Skeletal muscle satellite cell (primary cell): ENCODE measurements at regions not wholly inside any gene's neighbourhood (a gene's known extent, or its start where the extent isn't known, plus 50 kb on each side); places are given as distances from the start of the nearest gene placed in this dataset.

Source experiments
- H3K27me3 ChIP-seq: 2 replicates; pipeline ENCODE4 v1.7.0; 2013; ENCODE audit warnings: low read length; ENCODE audit not compliant: control insufficient read depth, insufficient read depth
- H3K36me3 ChIP-seq: 2 replicates; pipeline ENCODE4 v1.7.0; 2013; ENCODE audit warnings: mild to moderate bottlenecking, control low read depth, low read length; ENCODE audit not compliant: insufficient read depth
- H3K4me1 ChIP-seq: 2 replicates; pipeline ENCODE4 v1.7.0; 2013; ENCODE audit warnings: low read length; ENCODE audit not compliant: control insufficient read depth, insufficient read depth
- H3K4me2 ChIP-seq: 2 replicates; pipeline ENCODE4 v1.7.0; 2013; ENCODE audit warnings: mild to moderate bottlenecking, low read length
- H3K4me3 ChIP-seq: 2 replicates; pipeline ENCODE4 v1.7.0; 2013; ENCODE audit warnings: low read length
- H3K9ac ChIP-seq: 2 replicates; pipeline ENCODE4 v1.7.0; 2013; ENCODE audit warnings: mild to moderate bottlenecking, low read depth, low read length, moderate library complexity
- H3K9me3 ChIP-seq: replicated peaks from 2 replicates; pipeline ENCODE4 v1.7.0; 2013; ENCODE audit warnings: mild to moderate bottlenecking, control low read depth, low read length

DNA sequence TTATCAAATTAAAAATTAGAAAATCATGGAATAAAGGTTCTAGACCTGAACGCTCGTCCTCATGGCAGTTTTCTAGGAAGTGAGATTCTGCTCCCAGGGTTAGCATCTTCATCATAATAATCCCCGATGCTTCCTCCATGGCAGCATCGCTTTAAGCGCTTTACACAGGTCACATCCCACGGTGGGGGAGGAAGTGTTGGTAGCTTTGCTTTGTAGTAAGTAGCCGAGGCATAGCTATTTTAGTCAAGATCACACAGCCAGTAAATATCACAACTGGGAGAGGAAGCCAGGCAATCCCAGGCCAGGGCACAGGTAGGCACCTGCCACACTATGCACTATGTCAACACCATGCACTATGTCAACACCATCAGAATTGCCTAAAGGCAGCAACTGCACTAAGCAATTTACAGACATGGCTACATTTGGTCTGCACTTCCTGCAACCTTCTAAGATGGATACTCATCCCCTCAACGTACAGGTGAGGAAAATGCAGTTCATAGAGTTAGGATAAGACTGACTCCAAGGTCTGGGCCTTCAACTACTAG lies 205.5 kb downstream of the FBXO15 start:
- H3K36me3 ChIP-seq = no peaks in the 10 kb centered on the region
- no peak overlapping the region for H3K4me2 ChIP-seq
- peaks cover 19% of the 10 kb centered on the region for H3K9me3 ChIP-seq
- no peaks in the 10 kb centered on the region for H3K27me3 ChIP-seq
- no peak overlapping the region for H3K9ac ChIP-seq
- no peak overlapping the region for H3K4me3 ChIP-seq
- H3K4me1 ChIP-seq = no peaks in the 10 kb centered on the region

DNA sequence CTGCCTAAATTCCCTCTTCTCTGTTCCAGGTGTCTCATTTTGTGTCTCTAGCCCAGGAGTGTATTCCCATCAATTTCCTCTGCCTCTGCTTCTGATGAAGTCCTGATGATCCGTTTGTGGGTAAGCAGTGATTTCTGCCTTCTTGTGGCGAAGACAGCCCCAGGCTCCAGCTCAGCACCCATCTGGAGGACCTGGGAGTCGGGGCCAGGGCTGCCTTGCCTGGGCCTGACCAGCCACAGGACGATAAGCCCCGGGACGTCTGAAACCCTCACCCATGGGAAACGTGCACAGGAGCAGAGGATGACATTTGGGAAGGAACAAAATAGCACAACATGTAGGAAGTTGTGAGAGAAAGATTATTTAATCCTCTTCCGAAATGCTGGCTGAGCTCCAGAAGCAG lies 206.9 kb downstream of the FBXO15 start:
- Histone ChIP-seq H3K36me3 (no peaks in the 10 kb centered on the region), H3K9ac (no peak overlapping the region), H3K27me3 (no peaks in the 10 kb centered on the region), H3K9me3 (peaks cover 19% of the 10 kb centered on the region), H3K4me3 (no peak overlapping the region), H3K4me2 (no peak overlapping the region), H3K4me1 (no peaks in the 10 kb centered on the region)

DNA sequence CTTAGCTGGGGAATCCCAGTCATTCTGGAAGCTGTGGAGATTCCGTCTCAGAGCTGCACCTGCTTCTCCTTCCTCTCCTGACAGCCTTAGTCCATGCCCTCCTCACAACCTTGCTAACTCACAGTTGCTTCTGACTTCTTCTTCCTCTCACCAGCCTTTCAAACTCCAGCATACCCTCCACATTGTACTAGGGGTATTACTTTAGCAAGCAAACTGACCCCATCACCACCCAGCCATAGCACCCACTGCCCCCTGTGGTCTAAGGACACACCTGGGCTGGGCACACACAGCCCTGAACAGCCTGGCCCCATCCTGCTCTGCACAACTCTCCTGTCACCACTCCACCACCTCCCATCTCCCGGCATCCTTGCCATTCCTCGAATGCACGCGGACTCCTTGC lies 208.2 kb downstream of the FBXO15 start:
- H3K36me3 ChIP-seq = no peaks in the 10 kb centered on the region
- no peaks in the 10 kb centered on the region for H3K4me1 ChIP-seq
- no peak overlapping the region for H3K4me2 ChIP-seq
- no peak overlapping the region for H3K4me3 ChIP-seq
- no peak overlapping the region for H3K9ac ChIP-seq
- H3K27me3 ChIP-seq = no peaks in the 10 kb centered on the region
- peaks cover 19% of the 10 kb centered on the region for H3K9me3 ChIP-seq

DNA sequence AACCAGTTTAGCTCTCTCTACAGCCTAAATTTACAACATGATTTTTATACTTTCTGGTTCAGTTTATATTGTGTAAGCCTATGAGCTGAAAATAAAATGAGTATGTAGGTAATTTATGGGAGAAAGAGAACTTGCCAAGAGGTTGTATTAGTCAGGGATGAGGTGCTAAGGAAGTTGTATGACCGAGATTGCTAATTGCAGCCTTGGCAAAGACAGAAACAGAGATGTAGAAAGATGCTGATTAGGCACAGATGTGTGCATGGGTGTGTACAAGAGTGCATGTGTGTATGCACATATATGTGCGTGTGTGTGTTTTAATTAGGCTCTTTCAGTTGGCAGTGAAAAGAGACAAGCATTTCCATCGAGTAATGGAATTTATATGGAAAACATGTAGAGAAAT lies 213.9 kb downstream of the FBXO15 start:
- no peaks in the 10 kb centered on the region for H3K4me1 ChIP-seq
- no peak overlapping the region for H3K4me3 ChIP-seq
- no peaks in the 10 kb centered on the region for H3K27me3 ChIP-seq

DNA sequence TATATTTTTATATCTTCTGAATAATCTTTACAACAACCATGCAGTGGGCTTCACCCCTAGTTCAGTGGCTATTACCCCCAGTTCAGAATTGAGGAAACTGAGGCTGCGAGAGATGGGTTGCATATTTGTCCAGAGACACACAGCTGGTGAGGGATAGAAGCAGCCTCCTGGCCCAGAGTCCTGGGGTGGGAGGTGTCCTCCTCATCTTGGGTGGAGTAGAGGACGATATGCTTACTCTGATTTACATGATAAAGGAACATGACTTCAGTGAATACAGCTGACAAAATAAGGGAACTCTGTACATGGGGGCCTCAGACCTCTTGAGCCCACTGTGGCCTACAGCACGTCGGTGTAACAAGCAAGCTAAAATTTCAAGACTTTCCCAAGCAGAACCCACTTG lies 214.7 kb downstream of the FBXO15 start:
- H3K4me2 ChIP-seq = no peak overlapping the region
- no peaks in the 10 kb centered on the region for H3K27me3 ChIP-seq
- H3K4me1 ChIP-seq = no peaks in the 10 kb centered on the region
- H3K36me3 ChIP-seq = no peaks in the 10 kb centered on the region
- no peak overlapping the region for H3K4me3 ChIP-seq
- H3K9ac ChIP-seq = no peak overlapping the region
- H3K9me3 ChIP-seq = peaks cover 9% of the 10 kb centered on the region

More for the DNA sequence above, 213.9 kb downstream of the FBXO15 start:
- Histone ChIP-seq H3K9me3 (peaks cover 9% of the 10 kb centered on the region), H3K36me3 (no peaks in the 10 kb centered on the region), H3K4me2 (no peak overlapping the region), H3K9ac (no peak overlapping the region)

DNA sequence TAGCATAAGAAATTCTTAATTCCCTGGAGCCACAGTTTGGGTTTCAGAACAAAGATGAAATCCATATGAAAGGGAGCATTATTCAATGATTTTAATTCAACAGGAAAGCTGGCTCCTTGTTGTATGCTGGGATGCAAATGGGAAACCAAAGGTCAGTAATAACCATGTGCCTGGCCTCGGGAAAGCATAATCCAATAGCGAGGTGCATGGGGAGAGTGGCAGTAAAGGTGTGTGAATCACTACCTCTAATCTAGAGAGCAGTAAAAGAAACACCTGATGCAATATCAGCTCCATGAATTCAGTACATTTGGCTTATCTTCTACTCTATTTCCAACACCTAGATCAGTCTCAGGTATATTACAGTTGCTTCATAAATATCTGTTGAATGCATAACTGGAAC lies 220.1 kb downstream of the FBXO15 start:
- peaks cover 3% of the 10 kb centered on the region for H3K9me3 ChIP-seq
- no peaks in the 10 kb centered on the region for H3K36me3 ChIP-seq
- no peaks in the 10 kb centered on the region for H3K27me3 ChIP-seq
- no peak overlapping the region for H3K9ac ChIP-seq
- no peak overlapping the region for H3K4me2 ChIP-seq
- H3K4me1 ChIP-seq = no peaks in the 10 kb centered on the region
- H3K4me3 ChIP-seq = no peak overlapping the region

DNA sequence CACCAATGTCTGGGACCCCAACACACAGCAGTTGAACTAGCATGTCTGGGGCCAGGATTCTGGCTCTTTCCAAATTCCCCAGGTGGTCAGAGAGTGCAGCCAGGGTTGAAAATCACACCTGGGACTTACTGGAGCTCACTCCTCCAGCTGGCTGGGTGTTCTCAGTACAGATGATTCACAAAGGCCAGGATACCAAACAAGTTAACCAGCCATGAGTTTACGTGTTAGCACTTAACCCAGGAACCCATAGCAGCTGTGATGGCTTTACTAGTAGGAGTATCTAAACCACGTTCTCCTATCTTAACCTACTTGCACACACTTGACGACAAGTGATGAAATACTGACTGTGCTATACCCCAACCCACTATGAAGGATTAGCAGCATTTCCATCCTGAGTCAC lies 222.8 kb downstream of the FBXO15 start:
- Histone ChIP-seq H3K4me1 (no peaks in the 10 kb centered on the region), H3K4me3 (no peak overlapping the region), H3K36me3 (no peaks in the 10 kb centered on the region), H3K9me3 (peaks cover 3% of the 10 kb centered on the region), H3K27me3 (no peaks in the 10 kb centered on the region), H3K4me2 (no peak overlapping the region), H3K9ac (no peak overlapping the region)

DNA sequence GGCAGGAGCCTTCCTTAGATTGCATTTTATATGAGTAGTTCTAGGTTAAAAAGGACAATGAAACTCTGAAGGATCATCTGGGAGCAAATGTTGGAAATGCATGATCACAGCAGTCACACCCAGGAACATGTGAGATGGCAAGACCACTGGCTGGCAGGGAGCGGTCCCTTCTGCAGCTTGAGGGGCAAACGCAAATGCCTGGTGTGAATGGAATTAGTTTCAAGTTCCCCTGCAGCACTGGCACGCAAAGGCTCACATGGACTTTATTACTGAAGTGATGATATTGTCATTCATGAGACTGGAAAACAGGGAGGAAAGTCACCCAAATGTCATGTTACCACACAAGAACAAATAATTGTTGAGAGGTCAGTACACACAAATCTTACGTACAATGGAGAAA lies 223.3 kb downstream of the FBXO15 start:
- Histone ChIP-seq H3K4me2 (no peak overlapping the region), H3K27me3 (no peaks in the 10 kb centered on the region), H3K9ac (no peak overlapping the region), H3K4me1 (no peaks in the 10 kb centered on the region), H3K4me3 (no peak overlapping the region), H3K9me3 (peaks cover 2% of the 10 kb centered on the region), H3K36me3 (no peaks in the 10 kb centered on the region)

DNA sequence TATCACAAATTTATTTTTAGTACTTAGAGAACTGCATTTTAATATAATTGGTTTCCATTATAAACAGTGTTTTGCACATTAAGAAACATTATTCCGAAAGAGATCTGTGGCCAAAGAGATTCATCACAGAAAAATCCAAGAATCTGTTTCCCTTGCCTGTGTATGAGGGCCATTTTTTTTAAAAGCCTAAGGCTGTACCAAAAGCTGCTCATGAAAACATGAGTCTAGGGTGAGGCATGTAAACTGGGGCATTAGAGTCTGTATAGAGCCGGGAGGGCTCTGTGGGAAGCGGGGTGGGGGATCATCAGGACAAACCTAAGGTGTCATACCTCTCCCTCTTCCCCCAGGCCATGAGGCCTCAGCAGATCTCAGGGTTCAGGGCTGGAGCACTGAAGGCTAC lies 223.8 kb downstream of the FBXO15 start:
- Histone ChIP-seq H3K4me3 (no peak overlapping the region), H3K36me3 (no peaks in the 10 kb centered on the region), H3K9ac (no peak overlapping the region), H3K4me2 (no peak overlapping the region), H3K4me1 (no peaks in the 10 kb centered on the region), H3K9me3 (peaks cover 4% of the 10 kb centered on the region), H3K27me3 (no peaks in the 10 kb centered on the region)

DNA sequence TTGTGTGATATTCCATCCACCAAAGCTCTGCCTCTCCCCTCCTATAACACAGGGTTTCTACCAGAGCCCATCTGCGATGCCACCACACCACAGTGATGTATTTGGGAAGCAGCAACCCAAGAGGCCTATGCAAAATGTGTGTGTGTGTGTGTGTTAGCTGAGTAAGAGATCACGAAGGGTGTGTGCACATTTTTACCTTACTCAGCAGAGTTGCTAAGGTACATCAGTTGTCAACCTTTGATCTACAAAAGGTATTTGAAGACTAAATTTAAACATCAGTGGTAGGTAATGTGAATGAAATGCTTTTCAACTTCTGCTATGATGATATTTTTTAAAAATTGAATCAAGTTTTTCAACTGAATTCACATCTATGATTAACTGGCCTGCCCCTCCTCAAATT lies 227.6 kb downstream of the FBXO15 start:
- H3K27me3 ChIP-seq = no peaks in the 10 kb centered on the region

DNA sequence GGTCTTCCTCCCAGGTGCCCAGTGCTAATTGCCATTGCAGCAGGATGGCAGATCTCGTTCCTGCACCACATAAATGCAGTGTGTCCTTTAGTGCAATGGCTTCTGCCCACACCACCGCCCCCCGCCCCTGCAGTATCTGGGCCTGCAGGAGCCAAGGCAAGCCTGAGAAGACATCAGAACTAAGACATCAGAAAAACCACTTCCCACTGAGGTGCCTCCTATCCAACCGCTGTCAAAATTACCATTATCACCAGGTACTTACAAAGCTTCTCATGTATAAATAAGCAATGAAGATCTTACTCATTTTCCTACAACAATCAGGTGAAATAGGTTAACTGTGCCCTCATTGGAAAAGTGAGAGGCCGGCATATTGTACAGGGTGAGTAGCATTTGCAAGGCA lies 228.8 kb downstream of the FBXO15 start:
- Histone ChIP-seq H3K4me3 (no peak overlapping the region), H3K36me3 (no peaks in the 10 kb centered on the region), H3K9me3 (peaks cover 4% of the 10 kb centered on the region), H3K4me1 (no peaks in the 10 kb centered on the region), H3K9ac (no peak overlapping the region), H3K4me2 (no peak overlapping the region), H3K27me3 (no peaks in the 10 kb centered on the region)

More for the DNA sequence above, 227.6 kb downstream of the FBXO15 start:
- H3K9ac ChIP-seq = no peak overlapping the region
- H3K36me3 ChIP-seq = no peaks in the 10 kb centered on the region
- no peak overlapping the region for H3K4me2 ChIP-seq
- H3K4me3 ChIP-seq = no peak overlapping the region
- peaks cover 4% of the 10 kb centered on the region for H3K9me3 ChIP-seq
- H3K4me1 ChIP-seq = no peaks in the 10 kb centered on the region

DNA sequence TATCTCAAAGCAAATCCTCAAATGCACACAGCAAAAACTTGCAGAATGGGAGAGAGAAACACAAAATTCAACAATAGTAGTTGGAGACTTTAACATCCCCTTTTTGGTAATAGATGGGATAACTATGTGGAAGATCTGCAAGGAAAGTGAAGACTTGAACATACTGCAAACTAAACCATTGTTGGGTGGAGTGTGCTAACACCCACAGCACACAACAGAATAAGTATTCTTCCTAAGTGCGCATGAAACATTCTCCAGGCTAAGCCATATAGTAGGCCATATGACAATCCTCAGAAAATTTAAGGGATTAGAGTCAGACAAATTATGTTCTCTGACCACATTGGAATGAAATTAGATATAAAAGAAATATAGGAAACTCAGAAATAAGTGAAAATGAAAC lies 230.6 kb downstream of the FBXO15 start:
- peaks cover 4% of the 10 kb centered on the region for H3K9me3 ChIP-seq
- H3K4me2 ChIP-seq = no peak overlapping the region
- no peak overlapping the region for H3K4me3 ChIP-seq
- H3K4me1 ChIP-seq = no peaks in the 10 kb centered on the region
- H3K27me3 ChIP-seq = no peaks in the 10 kb centered on the region
- H3K9ac ChIP-seq = no peak overlapping the region
- H3K36me3 ChIP-seq = no peaks in the 10 kb centered on the region
